ENCODE measurements at regions not wholly inside any gene's neighbourhood (a gene's known extent, or its start where the extent isn't known, plus 50 kb on each side); places are given as distances from the start of the nearest gene placed in this dataset.
"Not testable (repeated sequence)": the region's sequence is repeated elsewhere in the genome, so short reads cannot be mapped to it uniquely, and the experiment has no call there.

- no peak for DNase-seq
Observed at GRCh38 chr9:113665756-113666155, 202.2 kb downstream of the RGS3 start.

DNA sequence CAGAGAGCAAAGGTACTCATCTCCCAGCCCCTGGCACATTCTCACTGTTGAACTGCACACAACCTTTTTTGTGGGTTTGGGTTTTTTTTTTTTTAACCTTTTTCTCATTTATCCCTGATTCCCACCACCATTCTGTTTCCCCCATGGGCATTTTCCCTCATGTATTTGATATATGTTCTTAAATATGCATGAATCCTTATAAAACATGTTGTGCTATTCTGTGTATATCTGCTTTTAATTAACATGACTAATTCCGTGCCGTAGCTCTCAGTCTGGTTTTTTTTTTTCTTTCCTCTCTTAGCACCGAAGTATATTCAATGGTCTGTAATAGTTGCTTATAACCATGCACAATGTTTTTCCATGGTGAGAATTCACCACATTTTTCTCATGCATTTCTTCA lies 204.5 kb downstream of the RGS3 start:
- DNase-seq, result no peak

- DNase-seq, result no peak
Observed at GRCh38 chr9:113669522-113670115, 206.1 kb downstream of the RGS3 start.

- DNase-seq, result no peak
Observed at GRCh38 chr9:113673726-113674125, 202.4 kb upstream of the ZNF618 start.

- DNase-seq, result no peak
Observed at GRCh38 chr9:113674436-113674835, 201.7 kb upstream of the ZNF618 start.

DNA sequence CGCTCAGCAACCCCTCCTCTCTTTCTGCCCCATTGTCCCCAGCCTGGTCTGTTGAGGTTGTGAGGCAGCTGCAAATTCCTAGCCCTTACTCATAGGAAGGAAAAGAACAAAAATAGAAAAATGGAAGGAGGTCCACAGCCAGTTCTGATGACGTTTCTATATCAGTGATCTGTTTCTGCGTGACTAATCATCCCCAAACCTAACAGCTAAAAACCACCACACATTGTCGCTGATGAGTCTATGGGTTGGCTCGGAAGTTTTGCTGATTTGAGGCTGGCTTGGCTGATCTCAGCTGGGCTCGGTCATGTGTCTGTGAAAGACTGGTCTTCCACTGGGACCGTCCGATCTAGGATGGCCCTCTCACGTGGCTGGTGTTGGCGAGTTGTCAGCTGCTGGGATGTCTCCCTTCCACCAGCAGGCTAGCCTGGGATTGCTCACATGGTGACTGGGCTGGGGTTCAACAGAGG lies 200.6 kb upstream of the ZNF618 start:
- no peak for DNase-seq

- no peak for DNase-seq
Observed at GRCh38 chr9:113677057-113677456, 199.1 kb upstream of the ZNF618 start.

DNA sequence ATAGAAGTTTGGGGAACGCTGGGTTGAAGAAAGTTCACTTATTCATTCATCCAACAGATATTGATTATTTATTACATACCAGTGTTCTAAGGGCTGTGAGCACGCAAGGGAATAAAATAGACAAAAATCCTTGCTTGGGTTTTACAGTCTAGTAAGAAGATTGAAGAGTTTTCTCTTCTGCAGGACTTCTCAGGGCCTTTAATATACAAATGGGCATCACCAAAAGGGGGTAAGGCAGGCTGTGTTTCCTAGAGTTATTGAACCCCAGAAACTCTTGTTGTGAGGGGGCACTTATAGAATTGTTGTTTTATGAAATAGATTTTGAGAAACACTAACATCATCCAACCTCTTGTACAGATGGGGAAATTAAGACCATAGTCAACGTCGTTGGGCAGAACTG lies 198.5 kb upstream of the ZNF618 start:
- no peak for DNase-seq

DNA sequence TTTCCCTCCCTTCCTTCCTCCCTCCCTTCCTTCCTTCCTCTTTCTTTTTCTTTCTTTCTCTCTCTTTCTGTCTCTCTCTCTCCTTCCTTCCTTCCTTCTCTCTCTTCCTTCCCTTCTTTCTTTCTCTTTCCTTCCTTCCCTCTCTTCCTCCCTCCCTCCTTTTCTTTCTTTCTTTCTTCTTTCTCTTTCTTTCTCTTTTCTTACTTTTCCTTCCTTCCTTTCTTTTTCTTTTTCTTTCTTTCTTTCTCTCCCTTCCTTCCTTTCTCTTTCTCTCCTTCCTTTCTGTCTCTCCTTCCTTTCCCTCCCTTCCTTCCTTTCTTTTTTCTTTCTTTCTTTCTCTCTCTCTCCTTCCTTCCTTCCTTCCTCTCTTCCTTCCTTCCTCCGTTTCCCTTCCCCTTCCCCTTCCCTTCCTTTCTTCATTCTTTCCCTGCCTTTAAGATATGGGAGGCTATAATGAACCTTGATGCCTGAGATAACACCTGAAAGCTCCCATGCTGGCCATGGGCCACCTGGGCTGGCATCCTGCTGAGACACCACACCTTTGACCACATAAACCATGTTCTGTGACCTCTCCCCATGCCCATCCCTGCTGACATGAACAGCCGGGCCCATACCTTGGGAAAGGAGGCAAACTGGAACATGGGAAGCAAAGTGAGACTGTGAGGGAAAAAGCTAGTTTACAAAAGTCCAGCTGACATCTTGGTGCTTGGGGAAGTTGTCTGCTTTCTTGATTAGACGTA lies 197.8 kb upstream of the ZNF618 start:
- DNase-seq, result no peak

GRCh38 chr9:113678859-113679256 lies 197.3 kb upstream of the ZNF618 start:
- no peak for DNase-seq

- DNase-seq, result peak in 1 of 2 donors; percentile 27
Observed at GRCh38 chr9:113682297-113682771, 193.8 kb upstream of the ZNF618 start.

DNA sequence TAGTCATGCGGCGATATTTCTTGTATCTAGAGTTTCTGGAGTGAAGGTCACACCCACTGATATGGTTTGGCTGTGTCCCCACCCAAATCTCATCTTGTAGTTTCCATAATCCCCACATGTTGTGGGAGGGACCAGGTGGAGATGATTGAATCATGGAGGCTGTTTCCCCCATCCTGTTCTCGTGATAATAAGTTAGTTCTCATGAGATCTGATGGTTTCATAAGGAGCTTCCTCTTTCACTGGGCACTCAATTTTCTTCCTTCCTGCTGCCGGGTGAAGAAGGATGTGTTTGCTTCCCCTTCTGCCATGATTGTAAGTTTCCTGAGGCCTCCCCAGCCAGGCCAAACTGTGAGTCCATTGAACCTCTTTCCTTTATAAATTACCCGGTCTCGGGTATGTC lies 190.5 kb upstream of the ZNF618 start:
- DNase-seq, result not testable (repeated sequence)

DNA sequence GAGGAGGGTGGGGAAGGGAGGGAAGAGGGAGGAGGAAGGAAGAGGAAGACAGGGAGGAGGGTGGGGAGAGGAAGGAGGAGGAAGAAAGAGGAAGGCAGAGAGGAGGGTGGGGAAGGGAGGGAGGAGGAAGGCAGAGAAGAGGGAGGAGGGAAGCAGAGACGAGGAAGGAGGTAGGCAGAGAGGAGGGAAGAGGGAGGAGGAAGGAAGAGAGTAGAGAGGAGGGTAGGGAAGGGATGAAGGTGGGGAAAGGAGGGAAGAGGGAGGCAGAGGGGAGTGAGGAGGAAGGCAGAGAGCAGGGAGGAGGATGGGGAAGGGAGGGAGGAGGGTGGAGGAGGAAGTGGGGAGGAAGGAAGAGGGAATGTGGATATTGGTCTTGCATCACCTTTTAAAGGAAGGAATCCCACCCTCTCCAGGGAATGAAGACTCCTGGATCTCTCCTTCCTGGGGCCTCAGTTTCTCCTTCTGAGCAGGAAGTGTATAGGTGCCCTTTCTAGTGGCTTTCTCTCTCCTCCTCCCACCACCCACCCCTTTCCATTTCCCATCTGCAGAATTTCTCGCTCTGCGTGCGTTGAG lies 188.9 kb upstream of the ZNF618 start:
- DNase-seq, result no peak

- no peak for DNase-seq
Observed at GRCh38 chr9:113687680-113688371, 188.3 kb upstream of the ZNF618 start.

DNA sequence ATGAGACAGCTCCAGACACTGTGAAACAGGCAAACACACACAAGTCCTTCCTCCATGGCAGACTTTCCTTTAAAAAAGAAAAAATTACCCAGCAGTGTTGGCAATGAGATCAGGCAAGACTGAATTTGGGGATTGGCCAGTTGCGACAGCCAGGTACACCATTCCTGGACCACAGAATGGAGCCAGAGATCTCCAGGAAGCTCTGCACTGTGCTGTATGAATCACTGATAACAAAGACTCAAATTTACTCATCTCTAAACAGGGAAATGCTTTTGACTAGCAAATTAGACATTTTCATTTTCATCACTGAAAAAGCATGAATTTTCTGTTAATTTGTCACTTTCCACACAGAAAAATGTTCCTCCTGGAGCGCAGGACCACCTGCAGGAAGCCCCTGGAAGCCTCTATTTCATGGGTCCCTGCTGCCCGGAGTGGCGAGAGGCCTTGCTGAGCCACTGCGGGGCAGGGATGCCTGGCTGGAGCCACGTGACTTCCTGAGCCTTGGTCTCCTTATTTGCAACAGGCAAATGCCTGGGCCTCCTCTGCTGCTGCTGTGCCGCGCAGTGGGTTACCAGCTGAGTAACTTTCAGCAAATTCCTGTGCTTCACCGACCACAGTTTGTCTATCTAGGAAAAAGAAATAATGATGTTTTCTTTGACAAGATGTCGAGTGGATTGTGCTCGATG lies 185.9 kb upstream of the ZNF618 start:
- DNase-seq, result no peak

GRCh38 chr9:113692256-113692655 lies 183.9 kb upstream of the ZNF618 start:
- DNase-seq, result no peak

GRCh38 chr9:113694912-113695311 lies 181.2 kb upstream of the ZNF618 start:
- no peak for DNase-seq

- no peak for DNase-seq
Observed at GRCh38 chr9:113695440-113695851, 180.7 kb upstream of the ZNF618 start.

DNA sequence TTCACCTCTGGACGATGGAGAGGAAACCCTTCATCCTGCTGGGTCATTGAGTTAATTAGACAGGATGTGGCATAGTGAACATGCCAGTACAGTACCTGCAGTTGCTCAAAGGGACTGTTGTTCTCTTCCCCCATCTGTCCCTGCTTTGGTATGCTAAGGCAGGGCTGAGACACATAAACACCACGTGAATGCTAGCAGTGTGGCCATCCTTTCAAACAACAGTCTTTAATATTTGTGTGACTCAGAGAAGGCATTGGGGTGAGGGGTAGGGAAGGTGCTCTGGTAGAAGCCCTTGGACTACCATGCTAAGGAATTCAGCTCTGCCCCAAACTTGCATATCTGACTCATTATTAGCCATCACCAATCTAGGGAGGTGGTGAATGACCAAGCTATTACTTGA lies 180.2 kb upstream of the ZNF618 start:
- DNase-seq, result no peak

DNA sequence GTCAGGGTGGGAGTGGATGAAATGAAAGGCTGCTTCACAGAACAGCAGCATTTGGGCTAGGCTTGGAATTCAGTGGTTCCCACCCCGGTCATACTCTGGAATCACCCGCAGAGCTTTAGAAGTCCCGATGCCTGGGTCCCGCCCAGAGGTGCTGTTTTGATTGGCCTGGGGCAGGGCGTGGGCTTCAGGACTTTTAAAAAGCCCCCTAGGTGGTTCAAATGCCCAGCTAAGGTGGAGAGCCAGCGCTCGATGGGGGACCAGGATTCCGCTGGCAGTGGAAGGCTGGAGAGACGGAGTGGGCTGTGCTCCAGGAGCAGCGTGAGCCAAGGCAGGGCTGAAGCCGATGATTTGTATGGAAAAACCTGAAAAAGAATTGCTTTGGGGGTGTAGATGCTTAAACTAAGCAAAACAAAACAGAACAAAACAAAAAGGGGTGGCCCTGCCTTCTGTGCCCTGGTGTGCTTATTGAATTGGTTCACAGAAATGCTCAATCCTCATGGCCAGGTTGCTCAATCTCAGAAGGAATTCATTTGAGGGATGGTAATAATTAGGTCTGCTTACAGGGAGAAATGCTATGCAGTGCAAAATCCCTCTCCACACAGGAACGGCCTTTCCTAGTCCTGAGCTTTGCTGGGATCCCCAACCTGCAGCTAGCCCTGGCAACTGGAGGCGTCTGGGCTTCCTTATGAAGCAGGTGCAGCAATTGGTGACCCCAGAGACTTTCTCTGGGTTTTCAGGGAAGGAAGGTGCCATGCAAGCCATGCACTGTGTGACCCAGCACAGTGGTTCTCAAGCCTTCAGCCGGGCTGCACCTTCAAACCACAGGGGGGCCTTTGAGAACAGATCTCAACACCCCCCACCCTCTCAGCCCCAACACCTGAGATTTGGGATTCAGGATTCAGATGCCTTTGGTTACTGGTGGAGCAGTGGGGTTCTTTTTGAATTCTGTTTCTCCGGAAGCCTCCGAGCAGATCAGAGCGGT lies 174.0 kb upstream of the ZNF618 start:
- DNase-seq, result no peak

DNA sequence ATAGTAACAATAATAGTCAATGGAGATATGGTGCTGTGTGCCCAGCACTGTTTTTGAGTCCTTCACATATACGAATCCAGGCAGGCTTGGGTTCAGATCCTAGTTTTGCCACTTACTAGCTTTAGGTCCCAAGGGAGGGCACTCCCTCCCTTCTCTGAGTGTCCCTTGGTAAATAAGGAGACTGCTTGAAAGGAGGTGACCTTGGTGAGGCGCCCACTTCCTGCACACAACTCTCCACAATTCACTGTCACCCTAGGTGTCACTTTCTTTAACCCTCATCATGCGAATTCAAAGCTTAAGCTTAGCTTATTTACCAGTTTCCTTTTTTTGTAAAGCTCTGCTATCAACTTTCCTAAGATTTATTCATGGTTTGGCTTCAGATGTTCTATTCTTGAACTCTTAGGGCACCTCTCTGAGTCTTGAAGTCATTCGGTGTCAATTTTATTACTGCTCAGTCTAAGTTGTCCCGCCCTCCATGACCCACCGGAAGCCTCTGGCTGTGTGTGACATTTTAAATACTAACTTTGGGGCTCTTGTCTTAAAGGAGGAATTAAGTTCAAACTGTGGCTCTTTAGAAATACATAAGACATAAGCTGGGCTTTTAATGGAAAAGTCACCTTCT lies 170.7 kb upstream of the ZNF618 start:
- DNase-seq, result no peak
